ENCODE measurements at regions not wholly inside any gene's neighbourhood (a gene's known extent, or its start where the extent isn't known, plus 50 kb on each side); places are given as distances from the start of the nearest gene placed in this dataset.

DNA sequence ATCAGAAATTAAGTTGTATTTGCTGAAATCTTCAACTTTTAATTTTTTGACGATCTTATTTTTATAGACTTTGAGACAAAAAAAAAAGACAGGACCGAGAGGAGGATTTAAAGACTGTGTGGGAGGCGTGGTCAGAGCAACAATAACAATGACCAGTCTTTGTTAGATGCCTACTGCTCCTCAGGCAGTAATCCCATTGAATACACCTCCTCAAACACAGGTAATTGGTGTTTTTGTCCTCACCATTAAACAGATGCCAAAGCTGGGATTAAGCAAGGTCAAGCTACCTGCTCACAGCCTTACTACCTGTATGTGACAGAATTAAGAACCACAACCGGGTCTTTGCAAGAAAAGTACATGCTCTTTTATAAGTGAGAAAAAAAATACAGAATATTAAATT is 233.3 kb upstream of the GRAMD2B start:
- no peak overlapping the region for H3K4me3 Mint-ChIP-seq (ENCODE audit: low read depth)
- intact Hi-C loops (cut with micrococcal nuclease): no loop called here
- no peaks in the 10 kb centered on the region for H3K36me3 Mint-ChIP-seq (ENCODE audit: low read depth)
- H3K9me3 Mint-ChIP-seq: no peaks in the 10 kb centered on the region
- no peaks in the 10 kb centered on the region for H3K4me1 Mint-ChIP-seq (ENCODE audit: low read depth)
- H3K27ac Mint-ChIP-seq: no peak overlapping the region
- DNase-seq (ENCODE audit: low spot score): no peak
- no peaks in the 10 kb centered on the region for H3K27me3 Mint-ChIP-seq (ENCODE audit: low read depth)

DNA sequence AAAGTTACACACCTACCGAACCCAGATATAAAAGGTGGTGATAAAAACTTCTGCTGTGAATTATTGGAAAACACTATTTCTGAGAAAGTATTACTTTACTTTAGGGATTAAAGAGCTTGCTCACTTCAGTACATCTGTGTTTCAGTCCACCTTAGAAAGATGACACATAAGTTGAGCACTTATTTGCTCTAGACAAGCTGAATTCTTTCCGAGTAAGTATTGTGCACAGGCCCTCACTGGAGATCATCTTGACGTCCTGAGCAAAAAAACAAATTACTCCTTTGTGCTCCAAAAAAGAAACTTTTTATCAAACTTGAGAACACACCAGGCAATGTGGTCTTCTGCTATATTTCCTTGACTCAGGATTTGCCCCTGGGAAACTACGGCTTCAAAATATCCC is 231.0 kb upstream of the GRAMD2B start:
- Mint-ChIP-seq H3K36me3 (ENCODE audit: low read depth) (no peaks in the 10 kb centered on the region), H3K9me3 (no peaks in the 10 kb centered on the region), H3K27me3 (ENCODE audit: low read depth) (no peaks in the 10 kb centered on the region), H3K4me1 (ENCODE audit: low read depth) (no peaks in the 10 kb centered on the region), H3K4me3 (ENCODE audit: low read depth) (no peak overlapping the region), H3K27ac (no peak overlapping the region)
- intact Hi-C loops (cut with micrococcal nuclease): no loop called here
- no peak for DNase-seq (ENCODE audit: low spot score)

DNA sequence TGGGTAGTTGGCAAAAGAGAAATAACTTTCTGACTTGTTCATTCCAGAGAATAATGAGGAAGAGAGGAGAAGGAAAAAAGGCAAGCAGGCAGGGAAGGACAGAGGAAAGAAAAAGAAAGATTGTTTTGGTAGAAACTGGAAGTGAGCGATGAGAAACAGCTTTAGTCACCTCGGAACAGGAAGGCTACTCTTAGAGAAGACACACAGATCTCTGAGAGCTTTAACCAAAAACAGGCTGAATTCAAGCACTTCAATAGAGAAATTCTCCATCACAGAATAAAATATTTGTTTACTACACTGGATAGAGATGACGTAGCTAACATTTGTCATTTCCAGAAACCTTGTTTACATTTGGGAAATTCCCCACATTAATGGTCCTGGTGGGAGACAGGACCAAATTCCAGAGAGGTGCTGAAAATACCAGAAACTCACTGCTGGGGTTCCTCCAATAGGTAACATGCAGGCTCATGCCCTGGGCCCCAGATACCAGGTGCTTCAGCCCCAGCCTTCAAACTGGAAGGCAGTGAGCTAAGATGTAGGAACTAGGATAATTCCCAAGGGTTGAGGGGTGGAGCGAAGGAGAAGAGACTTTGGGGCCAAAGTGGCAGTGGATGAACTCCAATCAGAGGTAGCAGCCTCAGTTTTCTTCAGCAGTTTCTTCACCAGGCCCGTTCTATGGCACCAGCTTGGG is 227.7 kb upstream of the GRAMD2B start:
- Mint-ChIP-seq H3K36me3 (ENCODE audit: low read depth) (no peaks in the 10 kb centered on the region), H3K4me3 (ENCODE audit: low read depth) (no peak overlapping the region), H3K4me1 (ENCODE audit: low read depth) (no peaks in the 10 kb centered on the region), H3K27ac (no peak overlapping the region), H3K9me3 (peaks cover 3% of the 10 kb centered on the region), H3K27me3 (ENCODE audit: low read depth) (no peaks in the 10 kb centered on the region)
- intact Hi-C loops (cut with micrococcal nuclease): no loop called here
- no peak for DNase-seq (ENCODE audit: low spot score)

- Mint-ChIP-seq H3K4me3 (ENCODE audit: low read depth) (no peak overlapping the region), H3K27ac (no peak overlapping the region), H3K27me3 (ENCODE audit: low read depth) (no peaks in the 10 kb centered on the region), H3K36me3 (ENCODE audit: low read depth) (no peaks in the 10 kb centered on the region), H3K4me1 (ENCODE audit: low read depth) (no peaks in the 10 kb centered on the region), H3K9me3 (peaks cover 3% of the 10 kb centered on the region)
- intact Hi-C loops (cut with micrococcal nuclease): no loop called here
- no peak for DNase-seq (ENCODE audit: low spot score)
These were observed 224.7 kb upstream of the GRAMD2B start for GRCh38 chr5:126198531-126198930.

DNA sequence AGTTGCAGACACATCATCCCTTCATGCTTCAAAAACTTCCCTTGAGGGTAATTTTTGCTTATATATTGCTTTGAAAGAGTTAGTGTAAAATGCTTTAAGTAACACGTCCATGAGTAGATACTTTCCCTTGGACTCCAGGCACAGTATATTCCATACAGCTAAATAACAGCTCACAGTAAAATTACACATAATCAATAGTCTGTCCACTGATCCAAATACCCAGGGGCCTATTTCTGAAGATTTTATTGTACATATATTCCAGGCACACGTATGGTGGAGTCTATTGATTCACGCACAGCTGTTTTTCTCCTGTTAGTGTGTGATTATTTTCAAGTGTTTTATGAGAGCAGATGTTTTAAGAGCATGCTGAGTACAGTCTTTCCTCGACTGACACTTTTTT is 223.7 kb upstream of the GRAMD2B start:
- intact Hi-C loops (cut with micrococcal nuclease): no loop called here

GRCh38 chr5:126208691-126209090 is 214.5 kb upstream of the GRAMD2B start:
- H3K27me3 Mint-ChIP-seq (ENCODE audit: low read depth): no peaks in the 10 kb centered on the region
- H3K4me1 Mint-ChIP-seq (ENCODE audit: low read depth): no peaks in the 10 kb centered on the region
- intact Hi-C loops (cut with micrococcal nuclease): no loop called here
- no peaks in the 10 kb centered on the region for H3K9me3 Mint-ChIP-seq
- no peak for DNase-seq (ENCODE audit: low spot score)
- no peak overlapping the region for H3K4me3 Mint-ChIP-seq (ENCODE audit: low read depth)
- H3K27ac Mint-ChIP-seq: no peak overlapping the region
- no peaks in the 10 kb centered on the region for H3K36me3 Mint-ChIP-seq (ENCODE audit: low read depth)

More for the DNA sequence above, 223.7 kb upstream of the GRAMD2B start:
- peaks cover 3% of the 10 kb centered on the region for H3K9me3 Mint-ChIP-seq
- no peak for DNase-seq (ENCODE audit: low spot score)
- no peak overlapping the region for H3K27ac Mint-ChIP-seq
- H3K4me3 Mint-ChIP-seq (ENCODE audit: low read depth): no peak overlapping the region
- no peaks in the 10 kb centered on the region for H3K27me3 Mint-ChIP-seq (ENCODE audit: low read depth)
- no peaks in the 10 kb centered on the region for H3K36me3 Mint-ChIP-seq (ENCODE audit: low read depth)
- H3K4me1 Mint-ChIP-seq (ENCODE audit: low read depth): no peaks in the 10 kb centered on the region

DNA sequence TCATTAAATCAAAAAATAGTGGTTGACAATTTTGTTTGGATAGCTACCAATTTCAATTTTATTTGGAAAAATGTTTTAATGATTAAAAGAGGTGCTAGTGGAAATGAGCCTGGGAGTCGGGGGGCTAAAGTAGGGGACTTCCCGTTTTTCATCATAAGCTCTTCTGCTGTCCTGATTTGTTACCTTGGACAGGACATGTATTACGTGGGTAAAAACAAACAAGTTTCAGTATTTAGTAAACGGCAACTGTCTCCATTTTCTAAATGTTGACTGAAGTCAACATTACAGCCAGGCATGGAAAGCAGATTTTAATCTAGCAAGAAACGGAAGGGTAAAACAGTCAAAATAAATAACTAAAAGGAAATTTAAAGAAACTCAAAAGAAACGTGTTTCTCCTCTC is 212.3 kb upstream of the GRAMD2B start:
- no peak for DNase-seq (ENCODE audit: low spot score)
- Mint-ChIP-seq H3K27me3 (ENCODE audit: low read depth) (no peaks in the 10 kb centered on the region), H3K4me1 (ENCODE audit: low read depth) (no peaks in the 10 kb centered on the region), H3K4me3 (ENCODE audit: low read depth) (no peak overlapping the region), H3K9me3 (no peaks in the 10 kb centered on the region), H3K36me3 (ENCODE audit: low read depth) (no peaks in the 10 kb centered on the region), H3K27ac (no peak overlapping the region)
- intact Hi-C loops (cut with micrococcal nuclease): no loop called here

DNA sequence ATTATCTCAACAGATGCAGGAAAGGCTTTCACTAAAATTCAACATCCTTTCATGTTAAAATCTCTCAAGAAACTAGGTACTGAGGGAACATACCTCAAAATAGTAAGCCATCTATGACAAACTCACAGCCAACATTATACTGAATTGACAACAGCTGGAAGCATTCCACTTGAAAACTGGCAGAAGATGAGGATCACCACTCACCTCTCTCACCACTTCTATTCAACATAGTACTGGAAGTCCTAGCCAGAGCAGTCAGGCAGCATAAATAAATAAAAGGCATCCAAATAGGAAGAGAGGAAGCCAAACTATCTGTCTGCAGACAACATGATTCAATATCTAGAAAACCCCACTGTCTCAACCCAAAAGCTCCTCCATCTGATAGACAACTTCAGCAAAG is 203.6 kb upstream of the GRAMD2B start:
- Mint-ChIP-seq H3K9me3 (peaks cover 4% of the 10 kb centered on the region), H3K27me3 (ENCODE audit: low read depth) (no peaks in the 10 kb centered on the region), H3K36me3 (ENCODE audit: low read depth) (no peaks in the 10 kb centered on the region), H3K4me1 (ENCODE audit: low read depth) (no peaks in the 10 kb centered on the region), H3K27ac (no peak overlapping the region), H3K4me3 (ENCODE audit: low read depth) (no peak overlapping the region)
- intact Hi-C loops (cut with micrococcal nuclease): no loop called here
- DNase-seq (ENCODE audit: low spot score): no peak

GRCh38 chr5:126220725-126221124 is 202.5 kb upstream of the GRAMD2B start:
- intact Hi-C loops (cut with micrococcal nuclease): no loop called here
- H3K36me3 Mint-ChIP-seq (ENCODE audit: low read depth): no peaks in the 10 kb centered on the region
- no peak overlapping the region for H3K27ac Mint-ChIP-seq
- no peak overlapping the region for H3K4me3 Mint-ChIP-seq (ENCODE audit: low read depth)
- peaks cover 4% of the 10 kb centered on the region for H3K9me3 Mint-ChIP-seq
- no peaks in the 10 kb centered on the region for H3K4me1 Mint-ChIP-seq (ENCODE audit: low read depth)
- no peak for DNase-seq (ENCODE audit: low spot score)
- H3K27me3 Mint-ChIP-seq (ENCODE audit: low read depth): no peaks in the 10 kb centered on the region

GRCh38 chr5:126228934-126229333 is 194.3 kb upstream of the GRAMD2B start:
- Mint-ChIP-seq H3K27ac (no peak overlapping the region), H3K4me3 (ENCODE audit: low read depth) (no peak overlapping the region)
- intact Hi-C loops (cut with micrococcal nuclease): no loop called here

DNA sequence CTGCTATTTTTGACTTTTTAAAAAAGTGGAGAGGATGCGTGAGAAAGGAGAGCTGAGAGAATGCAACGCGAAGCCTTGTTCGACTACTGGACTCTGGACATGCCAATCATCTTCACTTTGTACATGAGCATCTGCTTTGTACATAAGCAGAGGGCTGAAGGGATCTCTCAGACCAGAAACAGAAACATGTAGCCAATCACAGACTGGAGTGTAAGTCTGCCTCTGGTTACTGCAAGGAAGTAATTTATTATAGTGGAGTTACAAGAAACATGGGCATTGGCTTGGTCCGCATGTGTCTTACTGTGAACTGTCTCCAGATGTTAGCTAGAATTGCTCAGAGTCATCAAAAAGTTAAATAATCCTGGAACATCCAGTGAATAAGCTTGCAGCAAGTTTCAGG is 190.0 kb upstream of the GRAMD2B start:
- no peak overlapping the region for H3K4me3 Mint-ChIP-seq (ENCODE audit: low read depth)
- H3K27me3 Mint-ChIP-seq (ENCODE audit: low read depth): no peaks in the 10 kb centered on the region
- H3K4me1 Mint-ChIP-seq (ENCODE audit: low read depth): no peaks in the 10 kb centered on the region
- H3K36me3 Mint-ChIP-seq (ENCODE audit: low read depth): no peaks in the 10 kb centered on the region
- H3K9me3 Mint-ChIP-seq: peaks cover 5% of the 10 kb centered on the region
- no peak for DNase-seq (ENCODE audit: low spot score)
- no peak overlapping the region for H3K27ac Mint-ChIP-seq
- intact Hi-C loops (cut with micrococcal nuclease): no loop called here

More at GRCh38 chr5:126228934-126229333, 194.3 kb upstream of the GRAMD2B start:
- Mint-ChIP-seq H3K27me3 (ENCODE audit: low read depth) (no peaks in the 10 kb centered on the region), H3K36me3 (ENCODE audit: low read depth) (no peaks in the 10 kb centered on the region), H3K9me3 (peaks cover 17% of the 10 kb centered on the region), H3K4me1 (ENCODE audit: low read depth) (no peaks in the 10 kb centered on the region)
- no peak for DNase-seq (ENCODE audit: low spot score)

- no peaks in the 10 kb centered on the region for H3K36me3 Mint-ChIP-seq (ENCODE audit: low read depth)
- H3K4me3 Mint-ChIP-seq (ENCODE audit: low read depth): no peak overlapping the region
- H3K27me3 Mint-ChIP-seq (ENCODE audit: low read depth): no peaks in the 10 kb centered on the region
- no peak for DNase-seq (ENCODE audit: low spot score)
- intact Hi-C loops (cut with micrococcal nuclease): no loop called here
- H3K27ac Mint-ChIP-seq: no peak overlapping the region
- H3K4me1 Mint-ChIP-seq (ENCODE audit: low read depth): no peaks in the 10 kb centered on the region
- H3K9me3 Mint-ChIP-seq: no peaks in the 10 kb centered on the region
These were observed 188.5 kb upstream of the GRAMD2B start for GRCh38 chr5:126234563-126235195.

- H3K4me3 Mint-ChIP-seq (ENCODE audit: low read depth): no peak overlapping the region
- intact Hi-C loops (cut with micrococcal nuclease): no loop called here
These were observed 187.6 kb upstream of the GRAMD2B start for GRCh38 chr5:126235628-126236027.

More at GRCh38 chr5:126235628-126236027, 187.6 kb upstream of the GRAMD2B start:
- DNase-seq (ENCODE audit: low spot score): no peak
- Mint-ChIP-seq H3K4me1 (ENCODE audit: low read depth) (no peaks in the 10 kb centered on the region), H3K27ac (no peak overlapping the region), H3K9me3 (no peaks in the 10 kb centered on the region), H3K36me3 (ENCODE audit: low read depth) (no peaks in the 10 kb centered on the region), H3K27me3 (ENCODE audit: low read depth) (no peaks in the 10 kb centered on the region)

Measured in activated T-helper 2 cell treated with anti-CD3 and anti-CD28 coated beads, Interferon-gamma antibody, Interleukin-2, Interleukin-4, amounts not matched to agents 10 μg/mL and 5 μg/mL and 100 μg/mL, durations not matched to agents 14 hours and 24 hours and 36 hours (primary cell).